Small intestine (tissue), 7 donors: ENCODE measurements at regions not wholly inside any gene's neighbourhood (a gene's known extent, or its start where the extent isn't known, plus 50 kb on each side); places are given as distances from the start of the nearest gene placed in this dataset.
A peak's percentile ranks its signal among the peaks of the same experiment; 100 is the strongest.

Source experiments
- DNase-seq, 2 donors: peaks; one replicate each; pipeline versions ENCODE4 v3.0.0 to v3.0.0-alpha.2; 2013
- FAIRE-seq: peaks from 2 replicates; lab custom pipeline; 2012; peaks lifted over from hg19 to GRCh38; lab: Jason Lieb, UNC
- H3K27ac ChIP-seq, 3 donors: one replicate each; pipeline ENCODE4 v1.5.1; 2013; ENCODE audit warnings: low read length in 2 of 3, mild to moderate bottlenecking in 2 of 3, control low read depth in 1 of 3, inconsistent platforms in 1 of 3, low read depth in 1 of 3, moderate library complexity in 1 of 3
- H3K27me3 ChIP-seq, 3 donors: one replicate each; pipeline ENCODE4 v1.6.1; 2013; ENCODE audit warnings: low read length in 3 of 3, inconsistent platforms in 1 of 3; ENCODE audit not compliant: control insufficient read depth in 3 of 3, insufficient read depth in 3 of 3
- H3K36me3 ChIP-seq, 3 donors: one replicate each; pipeline ENCODE4 v1.6.1; 2013; ENCODE audit warnings: low read length in 3 of 3, inconsistent platforms in 1 of 3, low read depth in 1 of 3, mild to moderate bottlenecking in 1 of 3, moderate library complexity in 1 of 3; ENCODE audit not compliant: control insufficient read depth in 3 of 3, insufficient read depth in 2 of 3
- H3K4me1 ChIP-seq, 3 donors: one replicate each; pipeline ENCODE4 v1.6.1; 2013; ENCODE audit warnings: low read length in 2 of 3, inconsistent platforms in 1 of 3, low read depth in 1 of 3, mild to moderate bottlenecking in 1 of 3, moderate library complexity in 1 of 3; ENCODE audit not compliant: control insufficient read depth in 3 of 3, insufficient read depth in 2 of 3
- H3K4me3 ChIP-seq, 3 donors: one replicate each; pipeline ENCODE4 v1.5.1; 2013; ENCODE audit warnings: low read length in 3 of 3, control low read depth in 1 of 3, inconsistent platforms in 1 of 3, low read depth in 1 of 3, mild to moderate bottlenecking in 1 of 3, moderate library complexity in 1 of 3
- H3K9me3 ChIP-seq, 2 donors: one replicate each; pipeline ENCODE4 v1.6.1; 2013; ENCODE audit warnings: low read depth in 1 of 2, low read length in 1 of 2; ENCODE audit not compliant: control insufficient read depth in 2 of 2, insufficient read depth in 1 of 2
- WGBS, 3 donors: extraction: QIAGEN DNeasy Blood & Tissue Kit; methylation state at CpG; one replicate each; pipeline ENCODE4 v1.1.7; 2013; 5-methylcytosine and 5-hydroxymethylcytosine counted together
- donor health status: healthy with polysubstance abuse.
- donor health status: control.
- donor health status: control.
- donor health status: Bipolar disorder and iron deficiency.
- donor health status: healthy.

- FAIRE-seq (no peak), DNase-seq (no peak)
- H3K27me3 ChIP-seq, result no peaks in the 10 kb centered on the region
- H3K9me3 ChIP-seq, result no peaks in the 10 kb centered on the region
- H3K4me1 ChIP-seq, result peaks cover 8 to 62% (median 13%) of the 10 kb centered on the region in 3 donors
- H3K27ac ChIP-seq, result peak overlapping the region; percentile 82 to 89 (median 82)
- 15 to 69% (median 69%) methylated on average over 1 of the region's 1 CpG for WGBS, 3 donors
- no peak overlapping the region for H3K4me3 ChIP-seq
- H3K36me3 ChIP-seq, result no peaks in the 10 kb centered on the region
Observed at GRCh38 chr14:65239938-65240296, 137.6 kb upstream of the MAX start.

- 74 to 83% (median 75%) methylated on average over 9 of the region's 9 CpGs for WGBS, 3 donors
- Histone ChIP-seq H3K36me3 (no peaks in the 10 kb centered on the region), H3K4me1 (peaks cover 8 to 63% (median 13%) of the 10 kb centered on the region in 3 donors), H3K27ac (peak overlapping the region in 1 of 3 donors; percentile 31), H3K27me3 (no peaks in the 10 kb centered on the region), H3K9me3 (no peaks in the 10 kb centered on the region), H3K4me3 (no peak overlapping the region)
- FAIRE-seq, result no peak
- no peak for DNase-seq
Observed at GRCh38 chr14:65241125-65241752, 138.9 kb upstream of the MAX start.

GRCh38 chr14:65242732-65243134 is 140.4 kb upstream of the MAX start:
- DNase-seq (peak; percentile 78 to 80), FAIRE-seq (no peak)
- Histone ChIP-seq H3K27ac (peak overlapping the region; percentile 38 to 63 (median 59)), H3K9me3 (no peaks in the 10 kb centered on the region), H3K4me3 (no peak overlapping the region), H3K27me3 (no peaks in the 10 kb centered on the region), H3K4me1 (peaks cover 5 to 50% (median 13%) of the 10 kb centered on the region in 3 donors), H3K36me3 (no peaks in the 10 kb centered on the region)
- WGBS, 3 donors, result 42 to 63% (median 53%) methylated on average over 4 of the region's 4 CpGs

- peak overlapping the region; percentile 59 to 73 (median 62) for H3K27ac ChIP-seq
- no peaks in the 10 kb centered on the region for H3K27me3 ChIP-seq
- DNase-seq, result peak; percentile 52 to 61
- no peak for FAIRE-seq
- WGBS, 3 donors, result 33 to 53% (median 47%) methylated on average over 7 of the region's 7 CpGs
- H3K9me3 ChIP-seq, result no peaks in the 10 kb centered on the region
- H3K4me3 ChIP-seq, result no peak overlapping the region
- no peaks in the 10 kb centered on the region for H3K36me3 ChIP-seq
- H3K4me1 ChIP-seq, result peaks cover 4 to 38% (median 13%) of the 10 kb centered on the region in 3 donors
Observed at GRCh38 chr14:65243766-65244442, 141.6 kb upstream of the MAX start.

GRCh38 chr14:65249471-65250161 is 147.3 kb upstream of the MAX start:
- no peaks in the 10 kb centered on the region for H3K27me3 ChIP-seq
- no peaks in the 10 kb centered on the region for H3K36me3 ChIP-seq
- no peak for DNase-seq
- no peak for FAIRE-seq
- H3K9me3 ChIP-seq, result no peaks in the 10 kb centered on the region
- H3K4me1 ChIP-seq, result peaks cover 0 to 6% (median 0%) of the 10 kb centered on the region in 3 donors
- H3K27ac ChIP-seq, result no peak overlapping the region
- no peak overlapping the region for H3K4me3 ChIP-seq
- WGBS, 3 donors, result 80 to 82% (median 80%) methylated on average over 5 of the region's 5 CpGs

GRCh38 chr14:65250162-65250495 is 147.8 kb upstream of the MAX start:
- H3K4me1 ChIP-seq, result peaks cover 0 to 8% (median 2%) of the 10 kb centered on the region in 3 donors
- H3K9me3 ChIP-seq, result no peaks in the 10 kb centered on the region
- H3K27ac ChIP-seq, result no peak overlapping the region
- DNase-seq (no peak), FAIRE-seq (no peak)
- H3K27me3 ChIP-seq, result no peaks in the 10 kb centered on the region
- H3K4me3 ChIP-seq, result no peak overlapping the region
- 68 to 76% (median 74%) methylated on average over 2 of the region's 2 CpGs for WGBS, 3 donors
- no peaks in the 10 kb centered on the region for H3K36me3 ChIP-seq

- FAIRE-seq, result no peak
Observed at GRCh38 chr14:65251213-65251612, 148.9 kb upstream of the MAX start.

GRCh38 chr14:65252482-65253255 is 150.4 kb upstream of the MAX start:
- FAIRE-seq (no peak), DNase-seq (no peak)
- H3K4me3 ChIP-seq, result no peak overlapping the region
- no peaks in the 10 kb centered on the region for H3K36me3 ChIP-seq
- WGBS, 3 donors, result 67 to 93% (median 83%) methylated on average over 1 of the region's 1 CpG
- H3K4me1 ChIP-seq, result peaks cover 2 to 29% (median 2%) of the 10 kb centered on the region in 3 donors
- no peak overlapping the region for H3K27ac ChIP-seq
- no peaks in the 10 kb centered on the region for H3K27me3 ChIP-seq
- H3K9me3 ChIP-seq, result no peaks in the 10 kb centered on the region

More at GRCh38 chr14:65251213-65251612, 148.9 kb upstream of the MAX start:
- H3K4me3 ChIP-seq, result no peak overlapping the region
- no peaks in the 10 kb centered on the region for H3K36me3 ChIP-seq
- H3K27ac ChIP-seq, result no peak overlapping the region
- peaks cover 0 to 16% (median 2%) of the 10 kb centered on the region in 3 donors for H3K4me1 ChIP-seq
- WGBS, 3 donors, result 83 to 100% (median 91%) methylated on average over 1 of the region's 1 CpG
- no peak for DNase-seq
- no peaks in the 10 kb centered on the region for H3K9me3 ChIP-seq
- no peaks in the 10 kb centered on the region for H3K27me3 ChIP-seq
